ENCODE measurements at regions not wholly inside any gene's neighbourhood (a gene's known extent, or its start where the extent isn't known, plus 50 kb on each side); places are given as distances from the start of the nearest gene placed in this dataset.

DNA sequence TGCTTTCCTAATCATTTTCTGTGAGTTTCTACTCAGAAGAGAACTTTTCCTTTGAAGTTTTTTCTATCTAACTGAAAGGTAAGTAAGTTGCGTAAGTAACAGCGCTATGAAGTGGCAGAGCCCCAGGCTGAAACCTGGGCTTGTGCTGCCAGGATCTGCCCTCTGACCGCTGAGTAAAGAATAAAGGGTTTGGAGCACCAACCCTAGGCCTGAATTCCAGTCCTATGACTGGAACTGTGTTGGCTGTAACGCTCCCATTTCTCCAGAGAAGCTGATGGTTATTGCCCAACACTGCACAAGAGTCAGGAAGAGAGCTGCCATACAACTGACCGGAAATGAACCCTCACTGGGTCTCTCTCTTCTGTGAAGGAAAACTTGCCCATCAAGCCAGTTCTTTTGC is 87.0 kb downstream of the FOXB1 start:
- ATAC-seq (ENCODE audit: poor library complexity) (no peak), DNase-seq (no peak)
- Mint-ChIP-seq H3K4me3 (no peak overlapping the region), H3K9me3 (no peaks in the 10 kb centered on the region), H3K27ac (no peak overlapping the region), H3K27me3 (peaks cover 6% of the 10 kb centered on the region), H3K36me3 (ENCODE audit: low read depth) (no peaks in the 10 kb centered on the region), H3K4me1 (ENCODE audit: low read depth) (no peaks in the 10 kb centered on the region)
- H3K4me3 ChIP-seq (ENCODE audit: low read length): no peak overlapping the region
- no peaks in the 10 kb centered on the region for H3K9me3 ChIP-seq (ENCODE audit: control insufficient read depth in 1 of 2, insufficient read depth in 1 of 2, low read length in 2 of 2)
- intact Hi-C loops (cut with DNase I, micrococcal nuclease): no loop called here
- CTCF ChIA-PET: no interaction called here
- H3K36me3 ChIP-seq (ENCODE audit: insufficient read depth, low read length): no peaks in the 10 kb centered on the region
- H3K4me1 ChIP-seq (ENCODE audit: insufficient read depth, low read length): no peaks in the 10 kb centered on the region
- POLR2A ChIA-PET: no interaction called here
- no peaks in the 10 kb centered on the region for H3K27me3 ChIP-seq (ENCODE audit: control insufficient read depth in 1 of 2, insufficient read depth in 2 of 2, low read length in 2 of 2)
- H3K27ac ChIP-seq (ENCODE audit: low read depth in 1 of 2, low read length in 2 of 2): no peak overlapping the region
- TF ChIP-seq, protein P1, sequence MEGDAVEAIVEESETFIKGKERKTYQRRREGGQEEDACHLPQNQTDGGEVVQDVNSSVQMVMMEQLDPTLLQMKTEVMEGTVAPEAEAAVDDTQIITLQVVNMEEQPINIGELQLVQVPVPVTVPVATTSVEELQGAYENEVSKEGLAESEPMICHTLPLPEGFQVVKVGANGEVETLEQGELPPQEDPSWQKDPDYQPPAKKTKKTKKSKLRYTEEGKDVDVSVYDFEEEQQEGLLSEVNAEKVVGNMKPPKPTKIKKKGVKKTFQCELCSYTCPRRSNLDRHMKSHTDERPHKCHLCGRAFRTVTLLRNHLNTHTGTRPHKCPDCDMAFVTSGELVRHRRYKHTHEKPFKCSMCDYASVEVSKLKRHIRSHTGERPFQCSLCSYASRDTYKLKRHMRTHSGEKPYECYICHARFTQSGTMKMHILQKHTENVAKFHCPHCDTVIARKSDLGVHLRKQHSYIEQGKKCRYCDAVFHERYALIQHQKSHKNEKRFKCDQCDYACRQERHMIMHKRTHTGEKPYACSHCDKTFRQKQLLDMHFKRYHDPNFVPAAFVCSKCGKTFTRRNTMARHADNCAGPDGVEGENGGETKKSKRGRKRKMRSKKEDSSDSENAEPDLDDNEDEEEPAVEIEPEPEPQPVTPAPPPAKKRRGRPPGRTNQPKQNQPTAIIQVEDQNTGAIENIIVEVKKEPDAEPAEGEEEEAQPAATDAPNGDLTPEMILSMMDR (IDR thresholded peaks at IDR 0.05): no peak

DNA sequence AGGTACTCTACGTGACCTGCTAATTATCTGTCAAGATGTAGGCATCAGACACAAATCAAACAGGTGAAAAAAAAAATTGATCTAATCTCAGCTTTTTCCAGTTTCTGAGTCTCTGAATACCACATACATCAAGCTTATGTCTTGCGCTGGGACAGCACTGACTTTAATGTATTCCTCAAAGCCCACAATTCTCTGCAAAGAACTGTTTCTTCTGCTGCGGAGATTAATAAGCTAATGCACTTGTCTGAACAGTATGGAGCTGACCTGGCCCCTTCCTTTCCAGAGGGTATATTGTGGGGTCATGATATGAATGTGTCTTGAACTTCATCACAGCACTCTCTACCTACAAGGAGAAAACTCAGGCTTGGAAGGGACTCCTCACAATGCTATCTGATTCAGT is 87.8 kb downstream of the FOXB1 start:
- H3K27me3 ChIP-seq (ENCODE audit: control insufficient read depth in 1 of 2, insufficient read depth in 2 of 2, low read length in 2 of 2): no peaks in the 10 kb centered on the region
- no peaks in the 10 kb centered on the region for H3K36me3 ChIP-seq (ENCODE audit: insufficient read depth, low read length)
- ChIA-PET POLR2A (no interaction called here), CTCF (no interaction called here)
- H3K4me3 ChIP-seq (ENCODE audit: low read length): no peak overlapping the region
- TF ChIP-seq, protein P1 (IDR thresholded peaks at IDR 0.05): no peak
- DNase-seq (no peak), ATAC-seq (ENCODE audit: poor library complexity) (no peak)
- Mint-ChIP-seq H3K4me3 (no peak overlapping the region), H3K4me1 (ENCODE audit: low read depth) (no peaks in the 10 kb centered on the region), H3K9me3 (no peaks in the 10 kb centered on the region), H3K27me3 (peaks cover 6% of the 10 kb centered on the region), H3K36me3 (ENCODE audit: low read depth) (no peaks in the 10 kb centered on the region), H3K27ac (no peak overlapping the region)
- intact Hi-C loops (cut with DNase I, micrococcal nuclease): no loop called here
- no peak overlapping the region for H3K27ac ChIP-seq (ENCODE audit: low read depth in 1 of 2, low read length in 2 of 2)
- H3K9me3 ChIP-seq (ENCODE audit: control insufficient read depth in 1 of 2, insufficient read depth in 1 of 2, low read length in 2 of 2): no peaks in the 10 kb centered on the region
- H3K4me1 ChIP-seq (ENCODE audit: insufficient read depth, low read length): no peaks in the 10 kb centered on the region

DNA sequence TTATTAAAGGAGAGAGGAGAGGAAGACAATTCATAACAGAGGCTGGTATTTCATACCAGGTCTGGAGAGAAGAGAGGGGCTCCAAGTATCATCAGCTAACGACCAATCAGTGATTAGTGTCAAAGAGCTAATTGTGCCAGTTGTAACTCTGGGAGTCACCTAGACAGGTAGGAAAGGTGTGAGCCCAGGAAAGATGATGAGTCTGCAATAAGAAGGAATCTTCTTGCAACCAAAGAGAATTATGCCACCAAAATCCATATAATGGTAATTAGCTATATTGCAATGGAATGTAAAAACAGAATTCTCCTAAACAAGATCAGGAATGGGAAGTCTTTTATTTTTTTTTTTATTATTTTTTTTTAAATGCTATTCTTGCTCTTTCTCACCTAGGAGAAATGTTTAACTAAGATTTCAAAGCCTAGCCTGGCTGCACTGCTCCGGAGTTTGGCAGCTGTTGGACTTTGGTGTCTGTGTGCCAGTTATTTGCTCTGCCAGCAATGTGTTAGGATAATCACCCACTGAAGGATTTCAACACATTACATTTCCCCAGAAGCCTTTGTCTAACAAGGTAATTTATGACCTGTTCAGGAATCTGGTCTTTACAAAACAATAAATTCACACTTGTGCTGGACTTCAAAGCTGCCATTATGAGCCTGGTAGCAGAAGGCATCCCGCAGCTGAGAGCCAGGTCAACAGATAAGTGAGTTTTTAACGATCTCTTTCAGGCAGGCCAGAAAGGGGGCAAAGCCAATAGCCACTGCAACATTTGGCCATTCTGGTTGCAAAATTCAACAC is 89.4 kb downstream of the FOXB1 start:
- H3K9me3 ChIP-seq (ENCODE audit: control insufficient read depth in 1 of 2, insufficient read depth in 1 of 2, low read length in 2 of 2): no peaks in the 10 kb centered on the region
- Mint-ChIP-seq H3K9me3 (no peaks in the 10 kb centered on the region), H3K36me3 (ENCODE audit: low read depth) (no peaks in the 10 kb centered on the region), H3K27me3 (peaks cover under 1% of the 10 kb centered on the region), H3K4me1 (ENCODE audit: low read depth) (no peaks in the 10 kb centered on the region), H3K27ac (no peak overlapping the region), H3K4me3 (no peak overlapping the region)
- DNase-seq (no peak), ATAC-seq (ENCODE audit: poor library complexity) (no peak)
- ChIA-PET CTCF (no interaction called here), POLR2A (no interaction called here)
- intact Hi-C loops (cut with DNase I, micrococcal nuclease): no loop called here
- H3K27ac ChIP-seq (ENCODE audit: low read depth in 1 of 2, low read length in 2 of 2): no peak overlapping the region
- H3K36me3 ChIP-seq (ENCODE audit: insufficient read depth, low read length): no peaks in the 10 kb centered on the region
- no peaks in the 10 kb centered on the region for H3K4me1 ChIP-seq (ENCODE audit: insufficient read depth, low read length)
- no peak overlapping the region for H3K4me3 ChIP-seq (ENCODE audit: low read length)
- TF ChIP-seq, protein P1 (IDR thresholded peaks at IDR 0.05): no peak
- H3K27me3 ChIP-seq (ENCODE audit: control insufficient read depth in 1 of 2, insufficient read depth in 2 of 2, low read length in 2 of 2): no peaks in the 10 kb centered on the region
